AG08396 (cell line): ENCODE measurements at regions not wholly inside any gene's neighbourhood (a gene's known extent, or its start where the extent isn't known, plus 50 kb on each side); places are given as distances from the start of the nearest gene placed in this dataset.
"Not testable (repeated sequence)": the region's sequence is repeated elsewhere in the genome, so short reads cannot be mapped to it uniquely, and the experiment has no call there.

Source experiments
- DNase-seq: peaks from one replicate; pipeline ENCODE4 v3.0.0; 2012; ENCODE audit warnings: low spot score, mixed read lengths

DNA sequence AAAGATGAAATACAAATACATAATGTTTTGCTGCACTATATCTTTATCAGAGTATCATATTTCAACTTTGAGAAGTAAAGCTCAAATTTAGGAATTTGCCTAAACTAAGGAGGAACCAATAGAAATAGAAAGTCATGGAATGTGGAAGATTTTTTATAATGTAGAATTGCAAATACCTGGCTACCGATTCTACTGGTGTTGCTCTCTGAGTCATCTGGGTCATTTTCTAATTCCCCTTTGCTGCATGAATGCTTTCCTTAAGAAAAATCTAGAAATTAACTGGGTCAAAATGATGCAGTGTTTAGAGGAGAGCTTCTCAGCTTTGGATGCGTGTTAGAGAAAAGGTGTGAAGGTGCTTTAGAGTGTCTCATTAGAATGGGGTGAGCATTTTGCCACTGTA, 568.9 kb upstream of the ANKRD30A start:
- DNase-seq = no peak

- DNase-seq = no peak
Observed at GRCh38 chr10:36555036-36555435, 570.4 kb upstream of the ANKRD30A start.

GRCh38 chr10:36547965-36548364, 577.4 kb upstream of the ANKRD30A start:
- DNase-seq = no peak

DNA sequence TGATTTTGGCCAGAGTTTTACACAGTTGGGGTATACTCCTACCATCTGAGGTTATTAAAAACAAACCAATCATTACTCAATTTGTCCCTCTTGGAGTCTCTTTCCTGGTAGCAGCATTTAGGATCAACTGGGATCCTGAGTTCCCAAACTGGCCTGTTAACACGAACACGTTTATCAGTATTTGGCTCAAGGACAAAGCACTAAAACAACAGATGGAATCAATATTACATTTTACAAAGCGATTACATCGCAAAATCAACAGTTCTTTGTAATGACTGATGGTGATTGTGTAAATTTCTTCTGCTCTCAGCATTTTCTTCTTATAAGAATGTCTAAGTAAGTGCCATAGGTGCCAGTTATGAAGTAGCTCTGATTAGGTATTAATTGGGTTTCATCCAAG, 582.9 kb upstream of the ANKRD30A start:
- no peak for DNase-seq

- DNase-seq = no peak
Observed at GRCh38 chr10:36540611-36541010, 584.8 kb upstream of the ANKRD30A start.

GRCh38 chr10:36538953-36539586, 586.3 kb upstream of the ANKRD30A start:
- DNase-seq = peak; percentile 7

GRCh38 chr10:36534471-36535002, 590.9 kb upstream of the ANKRD30A start:
- DNase-seq = peak; percentile 39

GRCh38 chr10:36533861-36534260, 591.5 kb upstream of the ANKRD30A start:
- no peak for DNase-seq

GRCh38 chr10:36533316-36533715, 592.1 kb upstream of the ANKRD30A start:
- no peak for DNase-seq

DNA sequence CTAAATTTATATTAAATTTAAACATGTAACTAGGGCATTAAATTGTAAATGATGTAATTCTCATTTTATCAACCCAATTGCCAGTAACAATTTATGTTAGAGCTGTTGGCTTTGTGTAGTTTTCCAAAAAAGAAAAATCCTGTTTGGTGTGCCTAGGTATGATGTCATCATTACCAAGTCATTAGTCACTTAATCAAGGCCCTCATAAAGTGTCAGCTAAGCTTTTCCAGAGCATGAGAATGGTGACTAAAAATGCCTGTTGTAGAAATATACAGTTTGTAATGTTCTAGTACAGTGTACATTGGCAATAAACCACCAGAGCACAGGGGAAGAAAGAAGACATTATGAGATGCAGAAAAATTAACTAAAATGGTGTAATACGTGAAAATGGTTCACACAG, 593.8 kb upstream of the ANKRD30A start:
- peak; percentile 37 for DNase-seq

- DNase-seq = no peak
Observed at GRCh38 chr10:36526033-36526432, 599.4 kb upstream of the ANKRD30A start.

- not testable (repeated sequence) for DNase-seq
Observed at GRCh38 chr10:36524126-36524525, 601.3 kb upstream of the ANKRD30A start.

GRCh38 chr10:36519909-36520308, 605.5 kb upstream of the ANKRD30A start:
- no peak for DNase-seq

- no peak for DNase-seq
Observed at GRCh38 chr10:36516281-36516680, 609.1 kb upstream of the ANKRD30A start.

GRCh38 chr10:36515319-36515718, 610.1 kb upstream of the ANKRD30A start:
- no peak for DNase-seq

GRCh38 chr10:36507715-36508114, 617.7 kb upstream of the ANKRD30A start:
- no peak for DNase-seq

GRCh38 chr10:36506697-36507496, 618.5 kb upstream of the ANKRD30A start:
- DNase-seq = no peak

GRCh38 chr10:36506261-36506660, 619.1 kb upstream of the ANKRD30A start:
- DNase-seq = no peak

GRCh38 chr10:36504758-36505157, 620.6 kb upstream of the ANKRD30A start:
- DNase-seq = no peak

DNA sequence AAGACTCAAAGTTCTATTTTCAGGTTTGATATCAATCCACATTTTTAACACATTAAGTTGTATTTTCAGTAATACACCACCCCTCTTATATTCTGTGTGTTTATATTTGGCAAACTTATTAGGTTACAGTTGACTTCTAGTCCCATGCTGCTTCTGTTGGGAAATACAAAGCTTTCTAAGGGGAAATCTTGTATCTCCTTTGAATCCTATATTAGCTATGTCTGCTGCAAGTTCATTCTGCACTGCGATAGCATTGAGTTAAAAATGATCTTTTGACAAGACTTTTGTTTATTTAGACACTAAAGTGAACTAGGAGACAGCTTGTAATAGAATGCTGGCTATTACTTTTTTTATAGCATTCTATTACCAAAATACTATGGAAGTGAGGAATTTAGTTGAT, 625.1 kb upstream of the ANKRD30A start:
- no peak for DNase-seq

- DNase-seq = no peak
Observed at GRCh38 chr10:36499693-36500092, 625.7 kb upstream of the ANKRD30A start.

- DNase-seq = no peak
Observed at GRCh38 chr10:36496758-36497157, 628.6 kb upstream of the ANKRD30A start.

GRCh38 chr10:36494371-36494770, 631.0 kb upstream of the ANKRD30A start:
- DNase-seq = peak; percentile 49
